Urinary bladder (tissue), 4 donors: ENCODE measurements at regions not wholly inside any gene's neighbourhood (a gene's known extent, or its start where the extent isn't known, plus 50 kb on each side); places are given as distances from the start of the nearest gene placed in this dataset. TPM values are rescaled to one million over a fixed set of nuclear protein-coding genes. Genes with fewer than 3 reads are reported as not detected.
"Not testable (repeated sequence)": the region's sequence is repeated elsewhere in the genome, so short reads cannot be mapped to it uniquely, and the experiment has no call there.

Source experiments
- DNase-seq: peaks from one replicate; pipeline ENCODE4 v3.0.0-alpha.2; 2015; ENCODE audit errors: extremely low spot score
- H3K27ac ChIP-seq: one replicate; pipeline ENCODE4 v1.5.1; 2013; ENCODE audit warnings: low read depth, mild to moderate bottlenecking, moderate library complexity
- H3K36me3 ChIP-seq: one replicate; pipeline ENCODE4 v1.6.1; 2013; ENCODE audit warnings: mild to moderate bottlenecking, moderate library complexity; ENCODE audit not compliant: insufficient read depth
- H3K4me1 ChIP-seq: one replicate; pipeline ENCODE4 v1.6.1; 2013; ENCODE audit warnings: mild to moderate bottlenecking, moderate library complexity; ENCODE audit not compliant: insufficient read depth
- H3K4me3 ChIP-seq: one replicate; pipeline ENCODE4 v1.5.1; 2013; ENCODE audit warnings: low read depth, low read length
- WGBS: extraction: QIAGEN DNeasy Blood & Tissue Kit; methylation state at CpG from one replicate; pipeline ENCODE4 v1.1.7; 2013; 5-methylcytosine and 5-hydroxymethylcytosine counted together
- small RNA-seq: library from RNA; depleted of rRNA; stranded (forward); fragments of <200 nt; gene quantifications from one replicate; pipeline ENCODE3, GENCODE V24; 2014
- donor health status: healthy with polysubstance abuse.
- donor health status: healthy.

- Histone ChIP-seq H3K36me3 (no peaks in the 10 kb centered on the region), H3K4me3 (no peak overlapping the region), H3K4me1 (no peaks in the 10 kb centered on the region), H3K27ac (no peak overlapping the region)
- WGBS: 94% methylated on average over 4 of the region's 4 CpGs
- DNase-seq: no peak
These were observed 70.6 kb upstream of the MAGI2 start for GRCh38 chr7:79524048-79524447.

- no peak overlapping the region for H3K27ac ChIP-seq
- DNase-seq: no peak
- 83% methylated on average over 1 of the region's 1 CpG for WGBS
- H3K4me3 ChIP-seq: no peak overlapping the region
- no peaks in the 10 kb centered on the region for H3K4me1 ChIP-seq
- H3K36me3 ChIP-seq: no peaks in the 10 kb centered on the region
These were observed 70.0 kb upstream of the MAGI2 start for GRCh38 chr7:79523436-79523835.

- no peak overlapping the region for H3K27ac ChIP-seq
- no peaks in the 10 kb centered on the region for H3K4me1 ChIP-seq
- WGBS: 52% methylated on average over 1 of the region's 1 CpG
- H3K4me3 ChIP-seq: no peak overlapping the region
- H3K36me3 ChIP-seq: no peaks in the 10 kb centered on the region
- no peak for DNase-seq
These were observed 67.1 kb upstream of the MAGI2 start for GRCh38 chr7:79520543-79520942.

GRCh38 chr7:79515358-79515757, 61.9 kb upstream of the MAGI2 start:
- WGBS: 58% methylated on average over 3 of the region's 3 CpGs
- H3K4me3 ChIP-seq: no peak overlapping the region
- no peak overlapping the region for H3K27ac ChIP-seq
- H3K4me1 ChIP-seq: no peaks in the 10 kb centered on the region
- no peak for DNase-seq
- H3K36me3 ChIP-seq: no peaks in the 10 kb centered on the region

- H3K27ac ChIP-seq: no peak overlapping the region
- 78% methylated on average over 2 of the region's 2 CpGs for WGBS
- no peaks in the 10 kb centered on the region for H3K4me1 ChIP-seq
- DNase-seq: no peak
- H3K36me3 ChIP-seq: no peaks in the 10 kb centered on the region
- no peak overlapping the region for H3K4me3 ChIP-seq
These were observed 59.8 kb upstream of the MAGI2 start for GRCh38 chr7:79513261-79513660.

- H3K4me3 ChIP-seq: no peak overlapping the region
- H3K36me3 ChIP-seq: no peaks in the 10 kb centered on the region
- no peak for DNase-seq
- no peaks in the 10 kb centered on the region for H3K4me1 ChIP-seq
- no peak overlapping the region for H3K27ac ChIP-seq
- WGBS: 68% methylated on average over 3 of the region's 3 CpGs
These were observed 58.8 kb upstream of the MAGI2 start for GRCh38 chr7:79512261-79512660.

GRCh38 chr7:79511056-79511455, 57.6 kb upstream of the MAGI2 start:
- 95% methylated on average over 1 of the region's 1 CpG for WGBS

GRCh38 chr7:79507131-79507530, 53.7 kb upstream of the MAGI2 start:
- 51% methylated on average over 6 of the region's 6 CpGs for WGBS
- Histone ChIP-seq H3K36me3 (no peaks in the 10 kb centered on the region), H3K27ac (no peak overlapping the region), H3K4me1 (no peaks in the 10 kb centered on the region), H3K4me3 (no peak overlapping the region)
- no peak for DNase-seq

More at GRCh38 chr7:79511056-79511455, 57.6 kb upstream of the MAGI2 start:
- not testable (repeated sequence) for H3K36me3 ChIP-seq, H3K27ac ChIP-seq, H3K4me3 ChIP-seq, DNase-seq, H3K4me1 ChIP-seq

GRCh38 chr7:79506481-79506880, 53.0 kb upstream of the MAGI2 start:
- Histone ChIP-seq H3K36me3 (no peaks in the 10 kb centered on the region), H3K4me3 (no peak overlapping the region), H3K27ac (no peak overlapping the region), H3K4me1 (no peaks in the 10 kb centered on the region)
- WGBS: 47% methylated on average over 2 of the region's 2 CpGs
- DNase-seq: no peak

- no peak overlapping the region for H3K4me3 ChIP-seq
- 73% methylated on average over 9 of the region's 9 CpGs for WGBS
- no peak overlapping the region for H3K27ac ChIP-seq
- no peaks in the 10 kb centered on the region for H3K4me1 ChIP-seq
- DNase-seq: no peak
- no peaks in the 10 kb centered on the region for H3K36me3 ChIP-seq
These were observed 51.3 kb upstream of the MAGI2 start for GRCh38 chr7:79504607-79505389.

Small RNAs in the stretch of these regions (small RNA-seq; reads per million reads assigned to genes)
- gene RNA5SP234 (not detected), gene RNU6-849P (not detected)
